ENCODE measurements at regions not wholly inside any gene's neighbourhood (a gene's known extent, or its start where the extent isn't known, plus 50 kb on each side); places are given as distances from the start of the nearest gene placed in this dataset.
A peak's percentile ranks its signal among the peaks of the same experiment; 100 is the strongest.

DNA sequence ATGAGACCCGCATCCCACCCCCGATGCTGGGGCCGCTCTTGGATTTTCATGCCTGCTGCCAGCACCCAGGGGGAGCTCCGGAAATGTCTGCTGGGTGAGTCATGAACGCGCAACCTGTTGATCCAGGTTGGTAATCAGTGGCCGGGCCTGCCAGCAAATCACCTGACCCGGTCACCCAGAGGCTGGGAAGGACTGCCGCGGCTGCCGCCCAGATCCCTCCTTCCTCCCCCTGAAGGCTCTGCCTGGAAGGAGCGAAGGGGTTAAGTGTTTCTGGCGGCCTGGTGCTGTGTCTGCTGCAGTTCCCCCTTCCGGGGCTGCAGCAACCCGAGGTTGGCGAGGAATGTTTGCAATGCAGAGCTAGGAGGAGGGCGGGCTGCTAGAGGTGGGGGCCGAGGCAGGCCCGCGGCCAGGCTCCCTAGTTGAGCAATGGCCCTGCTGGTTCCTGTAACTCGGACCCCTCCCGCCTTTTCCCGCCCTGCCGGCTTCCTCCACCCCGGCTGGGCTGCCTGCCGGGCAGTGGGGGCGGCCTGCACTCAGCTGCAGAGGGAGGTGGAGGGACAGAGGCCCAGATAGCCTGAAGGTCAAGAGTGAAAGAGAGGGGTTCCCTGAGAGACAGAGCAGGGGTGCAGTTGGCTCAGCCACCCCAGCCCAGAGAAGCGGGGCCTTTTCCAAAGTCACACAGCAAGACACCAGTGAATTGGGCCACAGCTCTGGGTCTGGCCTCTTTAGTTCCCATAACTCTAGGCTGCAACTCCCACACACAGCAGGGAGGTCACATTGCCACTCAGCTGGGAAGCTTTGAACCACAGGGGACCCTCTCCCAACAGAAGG lies 156.3 kb upstream of the IER5L start:
- Histone ChIP-seq H3K36me3 (no peaks in the 10 kb centered on the region), H3K4me3 (peak overlapping the region; percentile 19 to 45 (median 30))
- WGBS, result under 1% methylated on average over 21 of the region's 28 CpGs

DNA sequence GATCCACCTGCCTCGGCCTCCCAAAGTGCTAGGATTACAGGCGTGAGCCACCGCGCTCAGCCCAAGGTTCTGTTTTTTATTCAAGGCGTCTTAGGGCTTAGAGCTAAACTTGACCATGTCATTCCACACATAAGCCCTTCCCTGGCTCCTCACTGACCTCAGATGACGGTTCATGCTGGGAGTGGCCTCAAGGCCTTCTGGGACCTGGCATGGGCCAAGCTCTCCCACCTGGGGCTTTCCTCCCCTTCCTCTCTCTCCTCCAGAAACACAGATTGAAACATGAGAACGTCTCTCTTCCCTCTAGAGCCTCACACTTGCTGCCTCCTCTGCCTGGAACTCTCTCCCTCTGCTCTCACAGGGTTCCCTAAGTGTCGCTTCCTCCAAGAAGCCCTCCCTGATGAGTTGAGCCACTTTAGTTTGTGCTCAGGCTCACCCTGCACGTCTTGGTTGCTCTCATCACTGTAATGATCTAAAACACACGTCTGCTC lies 155.6 kb upstream of the IER5L start:
- intact Hi-C loops (cut with DNase I), result loop anchor here (5.0 kb wide), 1 partner anchor 164 kb away; no protein-coding TSS in a partner anchor
- no peaks in the 10 kb centered on the region for H3K36me3 ChIP-seq

More for the DNA sequence above, 156.3 kb upstream of the IER5L start:
- peak overlapping the region; percentile 82 to 92 (median 87) for H3K27ac ChIP-seq (replicated peaks in 1 of 4)
- no peaks in the 10 kb centered on the region for H3K27me3 ChIP-seq
- intact Hi-C loops (cut with DNase I), result loop anchor here (5.0 kb wide), 1 partner anchor 163 kb away; no protein-coding TSS in a partner anchor
- H3K4me1 ChIP-seq, result peaks cover 40 to 75% (median 64%) of the 10 kb centered on the region in 4 donors
- no peak for TF ChIP-seq POLR2A (IDR thresholded peaks at IDR 0.05; ENCODE audit: low read depth)
- peak; percentile 77 to 83 for TF ChIP-seq POLR2AphosphoS5 (IDR thresholded peaks at IDR 0.05)
- peak; percentile 90 for TF ChIP-seq EP300 (IDR thresholded peaks at IDR 0.05)
- peak; percentile 98 for DNase-seq (ENCODE audit: extremely low spot score)
- peaks cover 0 to 12% (median 7%) of the 10 kb centered on the region in 4 donors for H3K9me3 ChIP-seq

DNA sequence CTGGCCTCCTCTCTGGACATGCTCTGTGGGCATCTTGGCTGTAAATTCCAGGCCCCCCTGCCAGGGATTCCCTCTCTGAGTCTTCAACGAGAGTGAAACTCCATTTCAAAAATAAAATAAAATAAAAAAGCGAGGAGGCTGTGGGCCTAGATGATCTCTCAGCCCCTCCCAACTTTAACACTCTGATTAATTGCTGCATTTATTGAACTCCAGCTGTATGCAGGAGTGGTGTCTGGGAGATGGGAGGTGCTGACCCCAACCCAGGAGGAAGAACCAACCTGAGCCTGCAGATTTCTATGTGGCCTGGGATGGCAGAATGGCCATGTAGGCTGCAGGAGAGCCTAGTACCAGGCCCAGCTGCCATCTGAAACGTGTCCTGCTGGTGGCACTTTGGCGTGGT lies 154.5 kb upstream of the IER5L start:
- H3K36me3 ChIP-seq, result no peaks in the 10 kb centered on the region
- intact Hi-C loops (cut with DNase I), result loop anchor here (5.0 kb wide), 1 partner anchor 165 kb away; no protein-coding TSS in a partner anchor
- no peaks in the 10 kb centered on the region for H3K27me3 ChIP-seq
- no peak for DNase-seq (ENCODE audit: extremely low spot score)
- TF ChIP-seq POLR2AphosphoS5 (IDR thresholded peaks at IDR 0.05) (no peak), EP300 (IDR thresholded peaks at IDR 0.05) (no peak), POLR2A (IDR thresholded peaks at IDR 0.05; ENCODE audit: low read depth) (no peak)
- TF ChIP-seq, protein P1, sequence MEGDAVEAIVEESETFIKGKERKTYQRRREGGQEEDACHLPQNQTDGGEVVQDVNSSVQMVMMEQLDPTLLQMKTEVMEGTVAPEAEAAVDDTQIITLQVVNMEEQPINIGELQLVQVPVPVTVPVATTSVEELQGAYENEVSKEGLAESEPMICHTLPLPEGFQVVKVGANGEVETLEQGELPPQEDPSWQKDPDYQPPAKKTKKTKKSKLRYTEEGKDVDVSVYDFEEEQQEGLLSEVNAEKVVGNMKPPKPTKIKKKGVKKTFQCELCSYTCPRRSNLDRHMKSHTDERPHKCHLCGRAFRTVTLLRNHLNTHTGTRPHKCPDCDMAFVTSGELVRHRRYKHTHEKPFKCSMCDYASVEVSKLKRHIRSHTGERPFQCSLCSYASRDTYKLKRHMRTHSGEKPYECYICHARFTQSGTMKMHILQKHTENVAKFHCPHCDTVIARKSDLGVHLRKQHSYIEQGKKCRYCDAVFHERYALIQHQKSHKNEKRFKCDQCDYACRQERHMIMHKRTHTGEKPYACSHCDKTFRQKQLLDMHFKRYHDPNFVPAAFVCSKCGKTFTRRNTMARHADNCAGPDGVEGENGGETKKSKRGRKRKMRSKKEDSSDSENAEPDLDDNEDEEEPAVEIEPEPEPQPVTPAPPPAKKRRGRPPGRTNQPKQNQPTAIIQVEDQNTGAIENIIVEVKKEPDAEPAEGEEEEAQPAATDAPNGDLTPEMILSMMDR (IDR thresholded peaks at IDR 0.05), result no peak
- H3K27ac ChIP-seq (replicated peaks in 1 of 4), result peak overlapping the region; percentile 81 to 90 (median 83)
- H3K9me3 ChIP-seq, result peaks cover 0 to 12% (median 7%) of the 10 kb centered on the region in 4 donors
- H3K4me3 ChIP-seq, result no peak overlapping the region
- H3K4me1 ChIP-seq, result peaks cover 52 to 74% (median 70%) of the 10 kb centered on the region in 4 donors
- WGBS, result 54% methylated on average over 4 of the region's 4 CpGs

More for the DNA sequence above, 155.6 kb upstream of the IER5L start:
- H3K27ac ChIP-seq (replicated peaks in 1 of 4), result peak overlapping the region; percentile 82 to 92 (median 87)
- H3K9me3 ChIP-seq, result peaks cover 0 to 12% (median 7%) of the 10 kb centered on the region in 4 donors
- no peaks in the 10 kb centered on the region for H3K27me3 ChIP-seq
- H3K4me3 ChIP-seq, result peak overlapping the region; percentile 19 to 45 (median 30)
- TF ChIP-seq POLR2AphosphoS5 (IDR thresholded peaks at IDR 0.05), result no peak
- TF ChIP-seq POLR2A (IDR thresholded peaks at IDR 0.05; ENCODE audit: low read depth), result no peak
- TF ChIP-seq, protein P1 (IDR thresholded peaks at IDR 0.05), result no peak
- TF ChIP-seq EP300 (IDR thresholded peaks at IDR 0.05), result no peak
- WGBS, result 61% methylated on average over 10 of the region's 10 CpGs
- H3K4me1 ChIP-seq, result peaks cover 41 to 69% (median 66%) of the 10 kb centered on the region in 4 donors
- DNase-seq (ENCODE audit: extremely low spot score), result no peak

DNA sequence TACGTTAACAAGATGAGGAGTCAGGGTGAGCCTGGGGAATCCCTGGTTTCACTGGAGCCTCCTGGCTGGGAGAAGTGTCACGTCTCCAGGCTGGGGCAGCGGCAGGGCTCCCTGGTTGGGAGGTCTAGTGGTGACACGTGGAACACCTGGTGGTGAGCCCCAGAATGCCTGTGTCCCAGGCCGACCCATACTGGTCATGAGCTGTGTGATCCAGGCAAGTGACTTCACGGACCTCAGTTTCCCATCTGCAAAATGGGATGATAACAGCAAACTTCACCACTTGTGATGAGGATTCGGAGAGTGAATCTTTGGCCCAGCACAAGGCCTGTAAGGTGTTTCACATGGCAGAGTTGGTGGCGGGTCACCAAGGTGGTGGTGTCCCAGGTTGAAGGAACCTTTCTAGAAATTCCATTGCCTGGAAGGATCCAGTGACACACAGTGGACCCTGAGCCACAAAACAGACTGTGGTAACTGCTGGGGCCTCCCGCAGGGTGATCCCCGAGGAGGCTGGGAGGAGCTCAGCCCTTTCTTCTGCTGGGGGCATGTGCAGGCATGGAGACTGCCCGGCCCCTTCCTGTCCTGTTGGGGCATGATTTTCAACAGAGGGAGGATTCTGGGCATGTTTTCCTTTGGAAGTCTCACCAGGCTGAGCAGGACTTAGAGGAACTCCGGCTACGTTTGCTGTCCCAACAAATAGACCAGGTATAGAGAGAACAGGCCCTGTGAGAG lies 153.9 kb upstream of the IER5L start:
- Histone ChIP-seq H3K4me1 (peaks cover 49 to 69% (median 63%) of the 10 kb centered on the region in 4 donors), H3K36me3 (no peaks in the 10 kb centered on the region), H3K27ac (replicated peaks in 1 of 4) (peak overlapping the region; percentile 81 to 90 (median 83)), H3K27me3 (no peaks in the 10 kb centered on the region), H3K9me3 (peaks cover 0 to 12% (median 7%) of the 10 kb centered on the region in 4 donors), H3K4me3 (no peak overlapping the region)
- intact Hi-C loops (cut with DNase I), result loop anchor here (5.0 kb wide), 1 partner anchor 165 kb away; no protein-coding TSS in a partner anchor
- WGBS, result 71% methylated on average over 13 of the region's 13 CpGs
- TF ChIP-seq POLR2AphosphoS5 (IDR thresholded peaks at IDR 0.05) (no peak), POLR2A (IDR thresholded peaks at IDR 0.05; ENCODE audit: low read depth) (no peak), EP300 (IDR thresholded peaks at IDR 0.05) (no peak)
- TF ChIP-seq, protein P1 (IDR thresholded peaks at IDR 0.05), result no peak
- no peak for DNase-seq (ENCODE audit: extremely low spot score)

Data from esophagus muscularis mucosa (tissue), 4 donors.